Neural crest cell (in vitro differentiated cells): ENCODE measurements at regions not wholly inside any gene's neighbourhood (a gene's known extent, or its start where the extent isn't known, plus 50 kb on each side); places are given as distances from the start of the nearest gene placed in this dataset.

Source experiments
- DNase-seq: peaks from one replicate; pipeline ENCODE4 v3.0.0; 2021; ENCODE audit warnings: low read depth, mixed read lengths, low spot score
- H3K27ac Mint-ChIP-seq: one replicate; pipeline ENCODE4 v1.8.0; 2021; ENCODE audit warnings: mild to moderate bottlenecking, mixed read lengths; ENCODE audit not compliant: unreplicated experiment
- H3K27me3 Mint-ChIP-seq: 2 replicates; pipeline ENCODE4 v1.8.0; 2021; ENCODE audit warnings: low read depth, mild to moderate bottlenecking, mixed read lengths
- H3K36me3 Mint-ChIP-seq: 2 replicates; pipeline ENCODE4 v1.8.0; 2021; ENCODE audit warnings: low read depth, mild to moderate bottlenecking, mixed read lengths
- H3K4me1 Mint-ChIP-seq: 2 replicates; pipeline ENCODE4 v1.8.0; 2021; ENCODE audit warnings: mixed read lengths
- H3K4me3 Mint-ChIP-seq: one replicate; pipeline ENCODE4 v1.8.0; 2021; ENCODE audit warnings: mild to moderate bottlenecking, mixed read lengths
- H3K9me3 Mint-ChIP-seq: 2 replicates; pipeline ENCODE4 v1.8.0; 2021; ENCODE audit warnings: mixed read lengths
- CTCF ChIP-seq: fragments of 200-600 bp; sonication (generic); conservative IDR thresholded peaks from 2 replicates; pipeline ENCODE4 v1.5.0; 2021; ENCODE audit warnings: antibody characterized with exemption, mild to moderate bottlenecking

GRCh38 chr4:78720994-78721677, 55.0 kb upstream of the BMP2K start:
- no peaks in the 10 kb centered on the region for H3K36me3 Mint-ChIP-seq
- H3K27ac Mint-ChIP-seq = peak overlapping the region; percentile 53
- H3K9me3 Mint-ChIP-seq = no peaks in the 10 kb centered on the region
- no peak overlapping the region for H3K4me3 Mint-ChIP-seq
- H3K27me3 Mint-ChIP-seq = no peaks in the 10 kb centered on the region
- DNase-seq = no peak
- H3K4me1 Mint-ChIP-seq = peaks cover 29% of the 10 kb centered on the region
- no peak for TF ChIP-seq CTCF

DNA sequence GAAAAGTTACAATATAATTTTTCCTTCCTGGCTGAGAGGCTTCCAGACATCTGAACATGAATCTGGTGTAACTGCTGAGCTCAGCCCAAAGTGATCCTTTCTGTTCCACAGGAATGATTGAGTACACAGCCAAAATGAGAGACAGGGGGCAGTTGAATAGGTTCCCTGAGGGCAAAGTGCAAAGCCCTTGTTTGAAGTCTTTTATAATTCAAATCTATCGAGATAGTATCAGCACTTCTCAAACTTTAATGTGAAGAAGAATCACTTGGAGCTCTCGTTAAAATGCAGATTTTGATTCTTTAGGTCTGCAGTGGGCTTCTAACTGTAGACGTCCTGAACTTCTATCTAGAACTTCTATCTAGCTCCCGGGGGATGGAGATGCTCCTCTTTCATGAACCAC, 54.4 kb upstream of the BMP2K start:
- Mint-ChIP-seq H3K27ac (no peak overlapping the region), H3K9me3 (no peaks in the 10 kb centered on the region), H3K4me3 (no peak overlapping the region), H3K36me3 (no peaks in the 10 kb centered on the region), H3K4me1 (peaks cover 29% of the 10 kb centered on the region), H3K27me3 (no peaks in the 10 kb centered on the region)
- no peak for TF ChIP-seq CTCF
- no peak for DNase-seq

DNA sequence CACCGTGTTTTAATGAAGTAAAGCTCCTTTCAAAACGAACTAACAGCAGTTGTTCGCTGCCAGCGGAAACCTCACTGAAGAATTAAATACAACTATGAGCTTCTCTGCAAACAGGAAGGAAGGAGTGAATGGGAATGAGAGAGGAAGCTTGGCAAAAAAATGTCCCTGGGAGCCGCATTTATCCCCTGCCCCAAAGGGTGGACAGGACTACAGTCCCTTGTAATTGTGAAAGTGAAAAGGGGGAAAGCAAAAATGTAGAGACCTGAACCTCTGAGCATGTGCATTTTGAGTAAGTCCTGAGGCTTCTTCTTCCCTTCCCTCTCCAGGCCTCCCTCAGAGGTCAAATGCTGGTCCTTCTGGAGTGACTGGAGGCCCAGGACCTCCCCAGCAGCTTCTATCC, 53.8 kb upstream of the BMP2K start:
- Mint-ChIP-seq H3K27ac (no peak overlapping the region), H3K4me3 (no peak overlapping the region), H3K36me3 (no peaks in the 10 kb centered on the region), H3K4me1 (peaks cover 29% of the 10 kb centered on the region), H3K27me3 (no peaks in the 10 kb centered on the region), H3K9me3 (no peaks in the 10 kb centered on the region)
- DNase-seq = no peak
- TF ChIP-seq CTCF = no peak

- Mint-ChIP-seq H3K36me3 (no peaks in the 10 kb centered on the region), H3K27ac (no peak overlapping the region), H3K4me3 (no peak overlapping the region), H3K9me3 (no peaks in the 10 kb centered on the region), H3K27me3 (no peaks in the 10 kb centered on the region), H3K4me1 (peaks cover 29% of the 10 kb centered on the region)
- no peak for DNase-seq
- no peak for TF ChIP-seq CTCF
These were observed 53.3 kb upstream of the BMP2K start for GRCh38 chr4:78722878-78723277.
